ENCODE measurements at regions not wholly inside any gene's neighbourhood (a gene's known extent, or its start where the extent isn't known, plus 50 kb on each side); places are given as distances from the start of the nearest gene placed in this dataset.

DNA sequence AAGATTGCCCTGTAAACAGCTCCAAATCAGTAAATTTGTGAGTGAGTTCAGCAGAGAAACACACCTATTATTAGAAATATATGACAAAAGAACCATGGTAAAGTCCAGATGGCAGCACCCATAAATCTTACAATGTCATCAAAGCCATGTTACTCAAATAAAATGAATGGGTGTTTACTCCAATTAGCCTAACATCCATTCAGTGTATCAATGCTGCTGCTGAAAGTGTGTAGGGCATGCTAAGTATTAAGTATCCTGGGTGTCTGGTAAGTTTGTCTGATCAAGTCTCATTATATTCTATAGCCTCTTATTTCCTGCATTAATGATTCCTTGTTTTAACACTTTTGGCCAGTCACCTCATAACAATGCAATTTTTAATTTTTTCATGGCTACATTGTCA lies 185.5 kb upstream of the STEAP4 start:
- no peak for DNase-seq

DNA sequence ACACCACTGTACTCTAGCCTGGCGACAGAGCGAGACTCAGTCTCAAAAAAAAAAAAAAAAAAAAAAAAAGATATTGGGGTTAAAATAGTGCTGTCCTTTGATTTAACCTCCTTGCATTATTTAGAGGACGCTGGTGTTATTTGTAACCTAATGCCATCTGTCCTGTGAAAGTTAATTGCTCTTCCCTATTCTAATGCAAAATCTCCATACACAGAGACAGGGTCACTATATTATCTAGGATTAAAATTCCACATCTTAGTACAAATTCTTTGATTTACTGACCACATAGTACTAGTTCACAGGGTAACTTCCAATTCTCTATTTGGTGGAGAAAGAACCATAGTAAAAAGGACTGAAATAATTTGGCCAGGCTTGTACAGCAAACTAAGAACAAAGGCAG lies 184.2 kb upstream of the STEAP4 start:
- no peak for DNase-seq

DNA sequence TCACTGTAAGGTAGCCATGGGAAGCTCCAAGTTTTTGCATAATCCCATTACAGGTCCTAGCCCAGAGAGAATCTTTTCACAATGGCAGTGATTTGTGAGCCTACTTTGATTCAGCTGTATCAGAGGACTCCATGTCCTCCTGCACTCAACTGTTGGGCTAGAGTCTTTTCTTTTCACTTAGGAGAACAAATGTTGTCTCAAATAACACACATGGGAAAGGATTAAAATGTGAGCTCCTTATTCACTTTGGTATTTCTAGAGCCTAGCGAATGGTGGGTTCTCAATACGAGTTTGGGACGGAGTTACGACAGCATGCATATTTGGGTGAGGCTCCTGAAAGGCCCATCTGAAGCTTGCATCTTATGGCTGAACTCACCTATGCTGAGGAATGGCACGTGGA lies 183.5 kb upstream of the STEAP4 start:
- no peak for DNase-seq

DNA sequence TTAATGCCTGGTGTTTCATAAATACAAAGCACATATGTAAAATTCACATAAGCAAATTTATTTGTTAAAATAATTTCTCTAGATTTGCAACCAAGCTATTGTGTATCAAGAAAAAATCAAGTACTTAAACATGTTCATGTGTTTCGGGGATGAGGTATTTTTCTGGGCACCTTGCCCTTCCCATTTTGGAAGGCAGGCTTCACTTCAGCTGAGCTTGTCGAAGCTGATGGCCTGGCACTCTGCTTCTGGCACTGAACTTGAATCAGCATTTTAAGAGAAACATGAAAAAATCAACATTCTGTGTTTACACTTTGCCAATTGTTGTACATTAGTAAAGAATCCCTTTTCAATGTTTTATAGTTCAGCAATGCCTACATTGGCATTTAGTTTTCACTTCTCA lies 179.1 kb upstream of the STEAP4 start:
- no peak for DNase-seq

DNA sequence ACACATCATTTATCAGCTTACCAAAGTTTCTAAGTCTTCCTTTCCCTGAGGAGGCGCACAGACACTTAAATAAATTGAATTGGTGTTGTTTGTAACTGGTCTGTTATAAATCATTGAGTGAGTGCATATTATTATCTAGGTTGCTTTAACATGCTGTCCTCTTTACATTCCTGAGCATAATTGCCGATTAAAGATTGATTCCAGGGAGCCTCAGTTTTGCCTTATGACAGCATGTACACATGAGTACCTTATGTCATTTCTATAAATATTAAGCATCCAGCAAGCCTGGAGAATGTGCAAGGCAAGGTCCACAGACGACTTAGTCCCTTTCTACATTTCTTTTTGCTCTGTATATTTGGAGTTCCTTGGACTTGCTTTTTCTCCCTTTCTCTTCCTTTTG lies 177.9 kb upstream of the STEAP4 start:
- no peak for DNase-seq

DNA sequence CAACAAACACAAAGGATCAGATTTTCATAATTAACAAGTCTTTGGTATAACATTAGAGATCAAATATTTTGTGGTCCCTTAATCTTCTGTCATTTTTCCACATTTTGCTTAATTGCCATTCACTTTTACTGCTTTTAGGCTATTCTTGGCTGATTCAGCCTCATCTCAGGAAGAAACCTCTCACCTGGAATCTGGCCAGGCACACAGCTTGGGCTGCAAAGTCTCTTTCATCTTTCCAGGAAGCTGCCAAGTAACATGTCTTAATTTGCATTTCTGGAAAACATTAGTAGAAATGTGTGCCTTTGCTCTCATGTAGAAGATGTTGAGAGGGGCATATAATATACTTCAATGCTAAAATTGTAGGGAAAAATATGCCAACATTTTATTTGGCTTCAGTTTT lies 174.2 kb upstream of the STEAP4 start:
- no peak for DNase-seq

DNA sequence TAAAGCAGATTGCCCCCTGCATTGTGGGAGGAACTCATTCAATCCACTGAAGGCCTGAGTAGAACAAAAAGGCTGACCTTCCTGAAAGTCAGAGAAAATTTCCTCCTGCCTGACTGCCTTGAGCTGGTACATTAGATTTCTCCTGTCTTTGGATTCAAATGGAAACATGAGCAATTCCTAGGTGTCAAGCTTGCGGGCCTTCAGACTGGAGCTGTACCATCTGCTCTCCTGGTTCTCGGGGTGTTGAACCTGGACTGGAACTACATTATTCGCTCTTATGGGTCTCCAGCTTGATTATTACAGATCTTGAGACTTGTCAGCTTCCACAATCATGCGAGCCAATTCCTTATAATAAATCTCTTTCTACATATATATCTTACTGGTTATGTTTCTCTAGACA lies 173.6 kb upstream of the STEAP4 start:
- no peak for DNase-seq

DNA sequence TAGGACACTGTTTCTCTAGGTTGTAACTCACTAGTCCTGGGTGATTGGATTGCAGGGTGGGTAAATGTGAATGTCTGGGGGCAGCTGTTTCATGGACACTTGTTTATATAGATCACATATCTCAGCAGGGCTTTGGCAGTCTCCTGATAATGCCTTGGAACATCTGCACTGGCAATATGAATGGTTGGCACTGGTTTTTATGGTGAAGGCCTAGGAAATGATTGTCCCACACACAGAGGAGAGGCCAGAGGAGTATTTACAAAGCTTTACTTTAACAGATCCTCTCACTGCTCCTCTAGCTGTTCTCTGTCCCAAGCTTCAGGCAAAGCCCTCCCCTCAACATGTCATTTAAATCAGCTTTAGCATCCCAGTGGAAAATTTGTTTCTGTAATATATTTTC lies 171.3 kb upstream of the STEAP4 start:
- DNase-seq: no peak

DNA sequence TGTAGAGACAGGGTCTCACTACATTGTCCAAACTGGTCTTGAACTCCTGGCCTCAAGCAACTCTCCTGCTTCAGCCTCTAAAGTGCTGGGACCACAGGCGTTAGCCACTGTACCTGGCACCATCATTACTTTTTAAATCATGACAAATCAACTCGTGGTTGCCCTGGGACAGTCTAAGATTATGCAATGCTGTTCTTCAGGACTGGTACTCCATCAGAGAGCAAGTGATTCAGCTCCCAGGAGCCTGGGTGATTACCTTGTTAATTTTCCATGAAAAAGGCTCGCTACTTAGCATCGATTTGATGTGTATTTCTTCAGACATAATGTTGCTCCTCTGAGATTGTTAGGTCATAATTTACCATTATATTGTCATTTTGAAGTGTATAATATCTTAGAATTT lies 158.9 kb upstream of the STEAP4 start:
- no peak for DNase-seq

DNA sequence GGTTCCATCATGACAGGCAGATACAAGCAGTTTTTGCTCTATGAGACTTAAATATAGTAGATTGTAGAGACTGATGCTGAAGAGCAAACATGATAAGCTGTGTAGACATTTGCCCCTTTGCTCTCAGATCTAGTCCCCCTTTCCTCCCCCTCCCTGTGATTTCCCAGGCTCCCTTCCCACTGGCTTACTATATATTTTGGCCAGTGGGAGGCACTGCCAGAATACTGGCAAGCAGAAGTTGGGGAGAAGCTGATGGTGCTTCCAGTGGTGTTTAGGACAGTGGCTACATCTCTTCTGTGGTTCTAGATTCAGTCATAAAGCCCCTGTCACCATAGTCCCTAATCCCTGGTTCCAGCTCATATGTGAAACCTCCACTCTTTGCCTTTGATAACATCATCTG lies 156.1 kb upstream of the STEAP4 start:
- no peak for DNase-seq

DNA sequence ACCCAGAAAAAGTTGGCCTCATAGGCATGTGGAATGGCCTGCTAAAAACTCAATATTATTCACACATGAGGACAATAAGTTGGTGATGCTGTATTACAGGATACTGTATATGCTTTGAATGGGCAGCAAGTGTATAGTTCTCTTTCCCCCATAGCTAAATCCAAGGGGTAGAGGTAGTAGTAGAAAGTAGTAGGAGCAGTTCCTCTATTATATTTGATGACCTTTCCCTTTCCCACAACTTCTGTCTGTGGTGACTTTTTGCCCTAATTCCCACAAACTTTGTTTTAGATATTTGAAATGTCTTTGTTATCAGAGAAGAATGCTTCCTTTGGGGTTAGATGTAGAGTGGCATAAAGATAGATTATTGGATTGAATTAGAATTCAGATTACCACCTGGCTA lies 154.0 kb upstream of the STEAP4 start:
- DNase-seq: no peak

DNA sequence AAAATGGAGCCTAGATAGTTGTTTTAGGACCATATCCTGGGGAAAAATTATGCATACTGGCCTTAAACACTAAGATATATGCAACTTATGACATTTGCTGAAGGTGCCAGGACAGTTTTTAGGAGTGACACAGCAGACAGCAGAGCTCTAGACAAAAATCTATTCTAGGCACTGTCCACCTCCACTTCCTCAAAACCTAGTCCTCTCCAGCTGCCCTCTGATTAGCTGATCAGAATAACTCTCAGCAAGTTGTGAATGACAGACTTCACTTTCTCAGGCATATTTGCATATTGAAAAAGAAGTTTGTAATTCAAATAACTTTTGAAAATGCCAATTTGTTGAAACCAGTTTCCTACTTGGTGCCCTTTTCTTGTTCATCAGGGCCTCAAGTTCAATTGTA lies 152.3 kb upstream of the STEAP4 start:
- no peak for DNase-seq

DNA sequence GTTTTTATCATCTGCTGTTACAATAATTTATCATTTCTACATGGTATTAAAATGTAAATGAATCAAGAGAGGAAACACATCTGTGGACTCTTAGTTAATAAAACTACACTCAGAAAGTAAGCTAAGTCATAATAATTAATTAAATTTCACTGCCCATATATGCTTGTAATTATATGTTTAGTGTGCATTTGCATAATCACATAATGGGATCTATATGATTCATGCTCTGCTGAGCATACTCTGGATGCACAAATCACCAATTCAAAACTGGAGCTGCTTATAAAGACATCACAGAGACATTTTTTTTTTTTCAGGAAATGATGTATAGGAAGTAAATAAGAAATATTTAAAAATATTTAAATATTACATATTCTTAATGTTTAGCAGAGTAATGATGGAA lies 151.6 kb upstream of the STEAP4 start:
- no peak for DNase-seq

DNA sequence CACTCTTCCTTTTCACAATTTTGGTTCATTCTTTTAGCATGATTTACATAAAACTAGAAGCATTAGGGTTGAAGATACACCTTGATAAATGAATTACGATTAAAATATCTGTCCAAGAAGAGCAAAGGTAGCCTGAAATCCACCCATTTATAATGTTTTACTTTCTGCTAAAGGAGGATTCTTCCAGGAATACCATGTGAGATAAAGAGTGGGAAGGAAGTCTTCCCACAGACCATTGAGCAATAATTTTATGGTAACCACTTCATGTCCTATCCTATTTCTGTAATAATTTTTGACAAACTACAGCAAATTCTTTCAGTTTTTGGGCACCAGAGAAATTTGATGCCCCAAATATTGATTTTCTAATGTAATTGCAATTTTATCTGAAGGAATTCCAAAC lies 150.6 kb upstream of the STEAP4 start:
- no peak for DNase-seq

DNA sequence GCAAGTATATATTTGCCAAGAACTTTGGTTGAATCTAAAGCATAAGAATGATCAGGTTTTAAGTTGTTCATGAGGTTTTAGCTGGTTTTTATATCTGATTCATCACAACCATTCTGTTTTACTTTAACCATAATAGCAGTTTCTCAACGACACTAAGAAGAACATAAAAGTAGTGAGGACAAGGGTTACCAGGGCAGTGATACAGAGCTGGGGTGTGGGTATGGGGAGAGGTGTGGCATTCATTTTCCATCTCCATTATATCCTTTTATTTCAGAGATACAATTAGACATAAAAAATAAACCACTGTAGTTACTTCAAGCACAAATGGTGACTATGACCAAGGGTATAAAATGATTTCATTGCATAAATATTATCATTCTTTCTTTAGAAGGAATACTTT lies 149.8 kb upstream of the STEAP4 start:
- no peak for DNase-seq

DNA sequence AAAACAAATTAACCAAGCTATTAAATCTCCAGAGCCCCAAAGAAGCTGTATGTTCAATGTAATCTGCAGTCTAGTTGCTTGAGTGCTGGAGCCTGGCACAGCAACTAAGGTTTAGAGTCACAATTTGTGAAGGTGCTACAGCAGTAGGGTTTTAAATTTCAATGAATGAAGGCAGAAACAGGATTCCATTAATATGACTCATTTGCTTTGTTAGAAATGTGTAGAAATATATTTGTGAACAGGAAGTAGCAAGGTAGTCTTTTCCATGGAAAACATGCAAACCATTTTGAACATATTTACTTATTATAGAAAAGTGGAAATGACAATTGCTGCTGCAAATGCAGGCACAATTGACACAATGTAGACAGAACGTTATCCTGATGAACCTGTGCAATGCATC lies 149.0 kb upstream of the STEAP4 start:
- DNase-seq: no peak

DNA sequence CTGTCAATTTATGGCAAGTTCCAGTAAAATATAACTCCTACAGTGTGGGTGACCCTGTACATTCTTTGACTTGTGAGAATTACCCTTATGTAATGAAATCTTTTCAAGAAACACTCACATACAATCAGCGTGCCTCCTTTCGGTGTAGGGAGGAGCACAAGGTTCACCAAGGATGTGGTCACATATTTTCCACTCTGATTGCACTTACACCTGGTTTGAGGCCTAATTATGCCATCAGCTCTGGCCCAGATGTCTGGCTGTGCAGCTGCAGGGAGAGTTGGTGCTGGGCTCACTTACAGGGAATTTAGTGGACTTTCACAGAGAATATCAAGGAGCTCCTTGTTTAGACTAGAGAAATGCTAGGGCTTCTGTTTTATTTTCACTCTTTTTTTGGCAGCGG lies 146.0 kb upstream of the STEAP4 start:
- DNase-seq: no peak

DNA sequence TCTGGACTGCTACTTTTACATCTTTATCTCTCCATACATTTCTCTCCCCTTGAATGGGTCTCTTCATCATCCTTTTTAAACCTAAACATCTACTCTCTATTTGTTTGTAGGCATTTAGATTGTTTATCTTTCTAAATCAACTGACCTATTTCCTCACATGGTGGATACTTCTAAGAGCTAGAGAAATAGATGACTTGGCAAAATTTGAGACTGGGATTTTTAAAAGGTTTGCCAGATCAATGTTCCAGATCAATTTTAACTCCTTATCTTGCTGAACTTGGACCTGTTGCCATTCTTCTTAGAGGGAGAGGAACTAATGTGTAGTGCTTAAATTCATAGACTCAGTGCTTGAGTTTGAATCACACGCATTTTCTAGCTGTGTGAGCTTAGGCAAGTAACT lies 144.2 kb upstream of the STEAP4 start:
- no peak for DNase-seq

DNA sequence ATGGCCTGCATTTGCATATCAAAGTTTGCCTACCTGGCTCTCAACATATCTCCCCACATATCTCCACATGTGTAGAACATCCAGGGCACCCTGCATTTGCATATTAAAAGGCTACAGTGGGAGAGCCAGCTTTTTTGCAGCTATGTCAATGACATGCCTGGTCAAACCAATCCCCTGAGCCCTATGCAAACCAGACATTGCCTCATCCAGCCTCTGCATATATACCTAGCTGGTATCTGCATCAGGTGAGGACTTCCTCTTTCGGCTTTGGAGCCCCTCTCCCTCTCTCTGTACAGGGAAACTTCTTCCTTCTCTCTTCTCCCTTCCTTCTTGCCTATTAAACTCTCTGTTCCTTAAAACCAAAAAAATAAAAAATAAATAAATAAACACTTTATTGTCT lies 142.7 kb upstream of the STEAP4 start:
- no peak for DNase-seq

DNA sequence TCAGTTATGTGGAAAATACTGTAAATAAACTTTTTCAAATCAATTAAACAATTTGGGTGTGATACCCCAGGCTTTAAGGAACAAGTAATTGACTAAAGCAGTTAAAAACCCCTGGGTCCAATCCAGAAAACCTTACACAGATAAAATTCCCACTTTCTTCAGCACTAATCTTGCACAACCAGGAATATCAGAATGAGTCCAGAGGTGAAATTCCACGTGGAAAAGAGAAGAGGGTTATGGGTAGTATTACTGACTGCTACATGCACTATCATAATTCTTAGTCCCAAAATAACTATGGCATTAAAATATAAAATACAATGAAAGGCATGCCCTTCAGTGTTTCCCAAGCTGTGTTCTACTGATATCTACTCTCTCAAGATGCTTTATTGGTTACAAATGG lies 135.7 kb upstream of the STEAP4 start:
- DNase-seq: no peak

DNA sequence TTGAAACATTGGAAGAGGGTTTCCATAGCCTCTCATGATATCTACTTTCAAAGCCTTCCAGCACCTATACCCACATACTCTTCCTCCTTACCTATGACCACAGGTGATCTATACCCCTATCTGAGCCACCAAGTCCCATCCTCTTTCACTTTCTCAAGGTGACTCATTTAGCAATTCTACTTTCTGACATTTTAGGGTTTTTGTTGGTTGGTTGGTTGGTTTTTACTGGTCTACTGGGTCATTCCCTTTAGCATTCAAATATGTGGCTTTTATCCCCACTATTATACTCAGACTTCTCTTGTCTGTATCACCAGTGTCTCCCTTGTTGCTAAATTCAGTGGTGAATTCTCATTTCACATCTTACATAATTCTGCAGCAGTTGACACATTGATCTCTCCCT lies 130.4 kb upstream of the STEAP4 start:
- DNase-seq: no peak

DNA sequence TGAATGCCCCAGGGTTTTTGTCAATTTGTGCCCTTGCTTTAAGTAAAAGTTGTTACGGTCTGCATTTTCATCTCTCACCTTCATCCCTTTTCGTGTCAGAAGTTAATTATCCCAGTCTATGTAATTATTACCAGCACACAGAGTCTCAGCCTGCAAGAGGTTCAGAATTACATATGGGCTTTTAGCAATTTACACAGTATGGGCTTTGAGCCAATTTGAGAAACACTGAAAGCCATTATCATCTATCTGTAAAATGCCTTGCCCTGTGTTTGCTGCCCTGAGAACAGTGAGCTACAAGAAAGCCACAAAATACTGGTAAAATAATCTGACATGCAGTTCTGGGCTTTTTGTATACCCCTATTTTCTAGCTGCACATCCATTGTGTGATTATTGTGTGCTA lies 125.6 kb upstream of the STEAP4 start:
- DNase-seq: no peak

DNA sequence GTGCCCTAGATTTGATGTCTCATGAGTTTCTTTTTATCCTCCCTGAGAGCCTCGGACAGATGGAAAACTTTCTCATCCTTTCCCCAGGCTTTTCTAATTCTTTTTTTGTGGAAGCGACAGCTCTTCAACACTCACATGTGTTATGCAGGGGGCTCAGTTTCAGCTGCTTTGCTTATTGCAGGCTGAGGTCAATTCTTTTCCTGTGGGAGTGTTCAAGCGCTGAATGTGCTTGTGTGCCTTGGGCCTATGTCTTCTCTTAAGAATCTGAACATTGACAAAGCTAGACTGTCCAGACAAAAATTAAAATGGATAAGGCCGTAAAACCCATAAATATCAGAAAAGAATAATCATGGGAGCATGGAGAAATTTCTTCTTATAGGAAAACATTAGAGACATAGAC lies 125.2 kb upstream of the STEAP4 start:
- DNase-seq: no peak

DNA sequence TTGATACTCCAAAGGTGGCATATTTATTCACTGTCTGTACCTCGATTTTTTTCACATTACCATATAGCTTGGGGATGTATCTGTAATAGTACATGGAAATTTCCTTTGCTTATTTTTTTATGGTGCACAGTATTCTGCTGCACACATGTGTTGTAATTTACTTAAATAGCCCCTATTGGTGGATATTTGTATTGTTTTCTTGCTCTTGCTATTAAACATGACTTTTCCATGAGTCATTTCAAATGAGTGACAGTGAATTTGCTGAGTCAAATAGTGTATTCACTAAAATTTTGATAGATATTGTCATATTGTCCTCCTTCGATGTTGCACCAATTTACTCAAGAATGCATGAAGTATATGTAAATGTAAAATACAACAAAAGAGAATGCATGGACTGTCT lies 122.7 kb upstream of the STEAP4 start:
- no peak for DNase-seq

DNA sequence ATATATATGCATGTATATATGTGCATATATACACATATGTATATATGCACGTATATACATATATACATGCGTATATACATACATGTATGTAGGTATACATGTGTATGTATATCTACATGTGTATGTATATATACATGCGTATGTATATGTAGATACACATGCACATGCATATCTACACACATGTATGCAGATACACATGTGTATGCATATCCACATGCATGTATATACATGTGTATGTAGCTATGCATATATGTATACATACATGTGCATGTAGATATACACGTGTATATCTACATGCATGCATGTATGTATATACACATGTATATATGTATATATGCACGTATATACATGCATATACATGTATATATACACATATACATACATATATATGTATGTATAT lies 95.8 kb upstream of the STEAP4 start:
- DNase-seq: no peak

DNA sequence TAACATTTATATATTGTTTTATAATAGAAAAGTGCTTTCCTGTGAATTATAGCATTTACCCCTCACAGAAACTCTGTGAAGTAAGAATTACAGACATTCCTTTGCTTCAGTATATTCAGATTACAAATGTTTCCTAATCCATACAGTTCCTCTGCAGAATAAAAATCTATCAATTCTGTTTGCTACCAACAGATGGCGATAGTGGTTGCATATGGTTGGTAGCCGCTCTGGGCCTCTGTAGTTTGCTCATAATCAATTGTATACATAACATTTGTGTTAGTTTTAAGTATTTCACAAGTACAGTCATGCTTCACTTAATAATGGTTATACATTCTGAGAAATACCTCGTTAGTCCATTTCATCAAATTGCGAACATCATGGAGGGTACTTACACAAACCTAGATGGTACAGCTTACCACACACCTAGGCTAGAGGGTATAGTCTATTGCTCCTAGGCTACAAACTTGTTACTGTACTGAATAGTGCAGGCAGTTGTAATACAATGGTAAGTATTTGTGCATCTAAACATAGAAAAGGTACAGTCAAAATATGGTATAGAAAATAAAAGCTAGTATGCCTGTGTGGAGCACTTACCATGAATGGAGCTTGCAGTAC lies 94.4 kb upstream of the STEAP4 start:
- DNase-seq: no peak

Data from activated CD4-positive, alpha-beta T cell treated with anti-CD3 and anti-CD28 coated beads, Interleukin-2, amount 50 U/mL, for 48 hours (primary cell).